ENCODE measurements at regions not wholly inside any gene's neighbourhood (a gene's known extent, or its start where the extent isn't known, plus 50 kb on each side); places are given as distances from the start of the nearest gene placed in this dataset.

DNA sequence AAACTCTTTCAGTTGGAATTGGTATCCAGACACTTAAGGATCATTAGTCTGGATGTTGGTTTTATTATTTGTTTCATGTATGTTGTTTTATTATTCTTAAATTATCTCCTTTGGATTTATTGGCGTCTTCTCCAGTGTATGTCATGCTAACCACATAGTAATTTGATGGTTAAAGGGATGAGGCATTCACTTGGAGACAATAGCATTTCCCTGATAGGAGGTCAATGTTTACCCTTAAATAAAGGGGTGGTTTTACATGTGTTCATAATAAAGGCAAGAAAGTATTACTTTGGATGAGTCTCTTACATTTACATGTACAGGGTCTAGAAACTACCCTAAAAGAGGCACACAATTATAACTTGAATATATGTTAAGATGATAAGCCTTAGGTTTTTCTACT lies 51.2 kb upstream of the RNF144B start:
- no peak for DNase-seq

DNA sequence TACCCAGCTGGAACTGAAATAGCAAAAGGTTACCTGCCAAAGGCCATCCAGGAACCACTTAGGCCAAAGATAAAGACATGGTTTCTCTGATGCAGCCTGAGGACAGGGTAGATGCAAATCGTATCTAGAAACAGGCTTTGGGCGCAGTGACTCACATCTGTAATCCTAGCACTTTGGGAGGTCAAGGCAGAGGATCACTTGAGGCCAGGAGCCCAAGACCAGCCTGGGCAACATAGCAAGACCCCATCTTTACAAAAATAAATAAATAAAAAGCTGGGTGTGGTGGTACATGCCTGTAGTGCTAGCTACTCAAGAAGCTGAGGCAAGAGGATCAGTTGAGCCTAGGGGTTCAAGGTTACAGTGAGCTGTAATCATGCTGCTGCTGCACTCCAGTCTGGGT lies 52.9 kb upstream of the RNF144B start:
- DNase-seq, result no peak

DNA sequence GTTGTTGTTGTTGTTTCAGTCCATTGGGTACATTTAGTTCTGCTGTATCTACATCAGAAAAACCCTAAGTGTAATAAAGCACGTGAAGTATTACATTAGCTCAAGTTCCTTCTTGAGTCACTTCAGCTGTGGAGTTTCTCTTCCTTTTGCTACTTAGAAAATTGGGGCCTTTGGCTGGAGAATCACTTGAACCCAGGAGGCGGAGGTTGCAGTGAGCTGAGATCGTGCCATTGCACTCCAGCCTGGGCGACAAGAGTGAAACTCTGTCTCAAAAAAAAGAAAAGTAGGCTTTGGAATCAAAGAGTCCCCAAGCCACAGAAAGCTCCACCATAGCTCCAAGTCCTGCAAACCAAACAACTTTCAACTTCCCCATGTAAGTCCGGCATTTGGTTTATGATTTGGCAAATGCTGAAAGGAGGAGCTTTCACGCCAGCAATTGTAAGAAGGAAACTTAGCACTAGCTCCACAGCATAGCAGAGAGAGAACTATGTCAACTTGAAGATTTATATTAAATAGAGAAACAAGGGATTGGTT lies 56.5 kb upstream of the RNF144B start:
- no peak for DNase-seq

DNA sequence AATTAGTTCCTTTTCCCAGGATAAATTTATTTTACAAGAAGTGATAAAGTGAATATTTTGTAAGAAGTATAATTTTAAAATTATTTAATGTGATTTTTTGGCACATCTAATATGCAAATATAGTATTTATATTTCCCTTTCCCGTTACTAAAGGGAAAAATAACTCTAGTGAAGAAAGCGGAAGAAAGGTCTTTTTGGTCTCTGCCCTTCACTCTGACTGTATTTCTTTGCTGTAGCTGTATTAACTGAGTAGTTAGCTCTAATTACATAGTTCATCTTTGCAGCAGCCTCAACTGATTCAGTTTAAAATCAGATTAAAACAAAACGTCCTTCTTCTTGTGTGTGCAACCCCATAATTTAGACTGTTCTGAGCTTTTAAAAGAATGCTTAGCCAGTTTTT lies 57.4 kb upstream of the RNF144B start:
- DNase-seq, result no peak

DNA sequence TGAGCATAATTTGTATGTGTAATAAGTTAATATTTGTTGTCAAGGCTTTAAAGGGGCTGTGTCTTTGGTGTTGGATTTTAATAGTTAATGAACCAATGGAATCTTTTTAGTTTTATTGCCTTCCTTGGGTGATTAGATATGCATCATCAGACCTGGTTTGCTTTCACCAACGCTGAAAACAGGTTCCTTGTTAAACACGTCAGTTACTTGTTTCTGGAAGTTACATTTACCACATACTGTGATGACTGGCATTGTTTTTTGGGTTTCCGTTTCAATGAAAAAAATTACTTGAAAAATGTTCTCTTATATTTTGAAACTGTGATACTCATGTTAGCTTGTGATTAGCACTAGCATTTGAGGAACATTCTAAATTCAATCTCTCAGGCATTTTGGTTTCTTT lies 58.6 kb upstream of the RNF144B start:
- no peak for DNase-seq

DNA sequence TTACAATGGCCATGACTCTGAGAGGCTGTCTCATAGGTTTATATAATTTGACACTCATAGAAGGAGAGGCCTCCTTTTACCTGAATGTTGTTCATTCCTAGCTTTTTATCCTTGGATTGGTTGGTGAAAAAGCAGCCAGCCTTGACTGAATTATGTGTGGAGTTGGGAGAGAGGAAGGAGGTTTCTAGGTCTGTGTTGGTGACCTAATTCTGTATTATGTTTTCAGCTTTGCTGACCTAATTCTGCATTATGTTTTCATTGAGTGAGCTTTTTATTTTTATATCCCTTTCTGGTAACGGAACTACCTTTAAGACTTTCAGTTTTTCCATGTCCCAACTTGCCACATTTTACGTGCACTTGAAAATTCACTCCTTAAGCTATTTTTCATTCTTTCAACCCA lies 59.1 kb upstream of the RNF144B start:
- DNase-seq, result no peak

DNA sequence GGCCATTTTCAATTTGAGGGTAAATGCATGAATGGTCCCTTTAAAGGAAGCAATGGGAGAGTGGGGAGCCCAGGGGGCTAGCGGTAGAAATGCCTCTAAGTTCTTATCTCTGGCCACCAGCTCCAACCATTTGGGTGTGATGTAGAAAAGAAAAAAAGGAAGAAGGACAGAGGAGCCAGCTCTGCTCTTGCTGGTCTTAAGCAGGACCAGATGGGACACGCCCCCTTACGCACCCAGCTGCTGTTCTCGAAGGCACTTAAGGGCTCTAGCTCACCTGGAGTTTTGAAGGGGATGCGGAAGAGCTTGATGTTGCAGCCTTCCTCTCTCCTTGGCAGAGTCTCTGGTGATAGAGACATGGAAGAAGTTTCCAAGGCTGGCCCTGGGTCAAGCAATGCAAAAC lies 59.5 kb upstream of the RNF144B start:
- no peak for DNase-seq

DNA sequence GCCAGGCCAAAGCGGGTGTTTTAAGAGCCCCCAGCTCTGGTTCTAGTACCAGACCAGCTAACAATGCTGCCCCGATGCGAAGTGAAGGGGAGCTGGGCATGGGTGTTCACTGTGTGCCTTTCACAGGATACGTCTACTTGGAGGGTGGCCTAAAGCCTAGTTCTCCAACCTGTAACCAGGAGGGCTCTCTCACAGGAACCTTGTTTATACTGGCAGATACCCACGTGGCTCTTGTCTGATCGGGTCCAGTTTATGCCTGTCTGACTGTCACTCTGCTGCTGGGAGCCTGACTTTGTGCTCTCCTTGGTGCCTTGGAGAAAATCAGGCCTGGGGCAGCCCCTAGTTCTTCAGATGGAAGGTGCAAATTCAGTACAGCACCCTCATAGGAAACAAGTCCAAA lies 60.2 kb upstream of the RNF144B start:
- DNase-seq, result no peak

DNA sequence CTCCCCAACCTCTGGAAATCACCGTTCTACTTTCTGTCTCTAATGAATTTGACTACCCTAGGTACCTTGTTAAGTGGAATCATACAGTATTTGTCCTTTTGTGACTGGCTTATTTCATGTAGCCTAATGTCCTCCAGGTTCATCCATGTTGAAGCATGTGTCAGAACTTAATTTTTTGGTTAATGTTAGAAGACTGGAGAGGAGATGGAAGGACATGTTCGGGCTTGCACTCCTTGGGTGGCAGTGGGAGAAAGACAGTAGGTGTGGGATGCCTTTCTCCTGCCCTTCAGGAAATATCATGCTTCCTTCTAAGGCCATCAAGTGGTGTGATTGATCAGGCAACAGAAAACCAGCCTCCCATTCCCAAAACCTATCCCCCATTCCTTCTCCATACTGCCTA lies 61.1 kb upstream of the RNF144B start:
- DNase-seq, result no peak

DNA sequence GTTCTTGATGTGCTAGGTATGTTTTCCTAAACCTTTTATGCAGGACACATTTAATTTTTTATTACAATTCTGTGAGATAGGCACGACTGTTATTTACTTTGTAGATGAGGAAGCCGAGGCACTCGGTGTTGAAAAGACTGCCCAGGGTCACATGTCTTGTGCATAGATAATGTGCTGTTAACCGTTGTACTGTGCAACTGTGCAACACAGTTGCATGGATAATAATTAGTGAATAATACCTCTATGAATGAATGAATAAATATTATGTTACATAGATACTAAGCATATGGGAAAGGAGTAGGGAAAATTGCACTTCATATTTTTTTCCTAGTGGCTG lies 60.3 kb upstream of the DEK start:
- DNase-seq, result no peak

DNA sequence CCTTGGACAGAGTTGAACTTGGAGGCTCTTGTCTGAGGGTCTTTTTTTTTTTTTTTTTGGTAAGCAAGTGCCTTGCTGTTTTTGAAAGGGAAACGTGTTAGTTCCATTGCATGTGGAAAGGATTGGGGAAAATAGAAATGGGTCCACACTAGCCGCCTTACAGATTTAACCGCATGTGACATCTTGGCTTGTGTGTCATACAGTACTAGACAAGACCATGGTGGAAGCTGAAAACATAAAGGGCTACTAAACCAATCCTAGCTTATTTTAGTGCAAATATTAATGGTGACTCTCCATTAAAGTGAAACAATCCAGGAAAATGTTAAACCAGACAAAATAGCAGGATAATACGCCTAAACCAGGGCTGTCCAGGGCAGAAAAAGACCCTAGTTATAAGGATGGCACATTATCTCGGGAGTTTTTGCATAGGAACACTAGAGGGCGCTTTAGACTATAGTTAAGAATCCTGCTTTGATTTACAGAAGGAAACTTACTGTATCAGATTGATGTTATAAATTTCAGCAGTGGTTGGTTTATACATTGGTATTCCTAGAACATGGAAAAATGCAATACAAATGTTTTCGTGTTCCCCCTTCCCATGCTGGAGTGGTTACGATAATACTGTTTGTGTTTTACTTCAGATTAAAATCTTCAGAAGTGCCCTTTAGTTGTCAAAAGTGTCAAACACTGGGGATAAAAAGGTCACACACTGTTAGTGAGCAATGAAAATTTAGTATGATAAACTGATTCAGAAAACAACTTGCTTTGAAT lies 59.8 kb upstream of the DEK start:
- DNase-seq, result peak; percentile 64 to 81

DNA sequence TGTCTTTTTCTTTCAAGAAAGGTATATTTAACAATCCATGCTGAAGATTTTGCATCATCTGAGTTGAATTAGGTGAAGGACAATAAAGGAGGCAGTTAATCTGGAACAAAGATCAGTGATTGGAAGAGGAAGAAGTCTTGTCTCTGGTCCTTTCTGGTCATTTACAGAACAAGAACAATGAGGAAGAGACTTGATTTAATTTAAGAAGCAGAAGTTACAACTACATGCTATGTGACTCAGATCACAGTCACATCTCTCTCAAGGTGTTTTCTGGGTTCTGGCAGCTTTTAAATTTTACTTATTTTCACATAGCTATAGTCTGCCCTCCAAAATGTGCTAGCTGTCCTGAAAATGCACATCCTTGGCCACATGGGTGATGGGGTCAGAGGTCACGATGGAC lies 53.5 kb upstream of the DEK start:
- DNase-seq, result peak in 1 of 2 experiments; percentile 3

DNA sequence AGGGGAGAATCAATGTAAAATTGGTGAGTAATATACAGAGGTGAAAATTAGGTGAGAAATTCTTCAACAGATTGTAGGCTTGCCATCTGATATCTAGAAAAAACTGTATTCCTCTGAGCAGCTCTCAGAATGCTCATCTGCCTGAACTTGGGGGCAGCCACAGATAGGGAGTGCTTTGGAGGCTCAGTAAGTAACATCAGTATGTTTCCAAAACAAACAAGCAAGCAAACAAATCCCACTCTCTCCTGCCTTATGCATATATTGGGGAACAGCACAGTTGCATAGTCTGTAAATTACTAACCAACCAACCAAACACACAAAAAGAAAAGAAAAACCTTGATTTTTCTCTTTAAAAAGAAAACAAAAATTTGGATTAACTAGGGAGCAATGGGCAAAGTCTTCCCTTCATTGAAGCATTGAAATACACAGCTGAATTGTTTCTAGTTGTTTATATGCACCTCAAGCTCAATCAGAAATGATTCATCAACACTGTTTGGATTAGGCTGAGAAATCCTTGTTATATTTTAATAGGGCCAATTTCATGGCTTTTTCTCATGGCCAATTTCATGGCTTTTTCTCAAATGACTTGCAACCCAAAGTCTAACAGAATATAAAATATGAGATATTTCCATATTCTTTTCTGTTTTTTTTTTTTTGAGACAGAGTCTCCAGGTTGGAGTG lies 50.1 kb upstream of the DEK start:
- no peak for DNase-seq

Measured in Kasumi-1 (cell line).